ENCODE measurements at regions not wholly inside any gene's neighbourhood (a gene's known extent, or its start where the extent isn't known, plus 50 kb on each side); places are given as distances from the start of the nearest gene placed in this dataset.

DNA sequence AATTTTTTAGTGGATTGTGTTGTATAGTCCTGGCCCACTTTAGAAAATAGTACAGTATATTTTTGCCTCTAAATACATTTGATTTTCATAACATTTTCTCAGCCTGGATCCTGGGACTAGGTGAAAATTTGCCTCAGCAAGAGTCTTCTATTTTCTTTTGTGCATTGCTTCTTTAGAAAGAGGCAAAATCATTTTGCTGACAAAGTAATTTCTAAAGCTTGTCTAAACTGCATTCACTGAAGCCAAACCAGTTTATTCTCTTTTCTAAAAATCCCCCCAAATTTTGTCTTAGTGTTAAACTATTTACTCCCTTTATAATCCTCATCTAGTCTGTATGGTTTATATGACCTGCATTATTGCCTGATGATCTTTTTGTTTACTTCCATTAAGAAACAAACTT, 326.3 kb downstream of the C4orf33 start:
- DNase-seq: no peak

GRCh38 chr4:129428454-129428853, 332.5 kb downstream of the C4orf33 start:
- DNase-seq: no peak

DNA sequence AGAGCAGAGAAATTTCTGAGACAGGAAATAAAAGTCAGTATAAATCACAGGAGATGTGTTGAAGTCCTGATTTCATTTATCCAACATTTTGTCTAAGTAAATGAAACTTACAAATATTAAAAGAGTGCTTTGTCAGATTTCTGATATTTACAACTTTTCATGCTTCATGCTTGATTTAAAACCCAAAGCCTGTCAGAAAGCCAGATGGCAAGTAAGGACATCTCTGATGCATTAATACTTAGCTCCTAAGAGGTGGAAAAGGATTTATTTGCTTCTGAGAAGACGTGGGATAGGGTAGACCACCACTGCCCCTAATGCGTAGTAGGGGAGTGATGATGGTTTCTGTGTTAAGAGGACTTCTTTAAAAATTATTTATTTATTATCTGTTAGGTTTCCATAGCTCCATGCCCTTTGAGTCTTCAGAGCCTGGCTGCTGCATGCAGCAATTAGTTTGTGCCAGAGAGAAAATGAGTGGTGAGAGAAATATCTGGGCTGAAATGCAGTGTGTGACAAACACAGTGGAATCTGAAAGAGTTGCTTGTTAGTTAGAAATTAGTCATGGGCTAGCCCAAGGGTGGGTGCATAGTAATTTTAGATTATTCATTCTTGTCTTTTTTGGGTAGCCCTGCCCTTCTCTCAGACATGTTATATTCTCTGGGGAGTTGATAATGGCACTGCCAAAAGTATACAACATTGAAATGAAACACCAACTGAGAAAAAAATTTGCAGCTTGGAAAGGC, 333.8 kb downstream of the C4orf33 start:
- no peak for DNase-seq

DNA sequence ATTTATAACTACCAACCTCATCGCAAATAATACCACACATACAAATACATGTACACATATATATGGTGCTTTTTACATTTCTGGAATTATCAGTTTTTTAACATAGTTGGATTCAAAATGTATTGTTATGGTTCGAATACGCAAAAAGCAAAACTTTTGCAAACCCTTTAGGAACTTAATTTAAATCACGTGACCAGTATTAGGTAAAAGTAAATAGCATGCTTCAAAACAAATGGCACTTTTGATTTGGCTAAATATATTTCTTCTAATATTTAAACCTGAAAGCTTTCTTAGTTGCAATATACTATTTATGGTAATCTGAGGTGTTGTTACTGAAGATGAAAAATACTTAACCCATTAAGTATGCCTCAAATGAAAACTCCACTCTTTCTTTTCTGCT, 341.4 kb downstream of the C4orf33 start:
- no peak for DNase-seq

DNA sequence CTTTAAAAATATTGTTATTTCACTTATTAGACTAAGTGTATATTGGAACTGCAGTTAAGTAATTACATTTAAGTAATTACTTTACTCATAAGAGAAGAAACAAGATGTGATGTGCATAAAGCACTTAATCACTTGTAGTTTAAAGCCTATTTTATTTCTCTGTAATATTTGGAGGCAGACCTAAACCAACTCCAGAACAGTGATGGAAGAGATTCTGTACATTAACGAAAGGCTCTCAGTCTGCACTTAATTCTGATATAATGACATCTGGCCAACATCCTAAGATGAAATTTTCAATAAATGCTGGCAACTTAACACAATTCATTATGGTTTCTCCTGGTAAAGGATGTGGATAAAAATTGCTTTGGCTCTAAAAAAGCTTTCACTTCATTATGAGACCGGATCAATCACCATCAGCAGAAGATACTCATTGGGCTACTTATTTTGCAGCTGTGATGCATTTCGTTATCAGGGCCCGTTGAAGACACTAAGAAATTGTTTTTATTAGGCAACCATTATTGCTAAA, 342.6 kb downstream of the C4orf33 start:
- no peak for DNase-seq

GRCh38 chr4:129446074-129446473, 350.1 kb downstream of the C4orf33 start:
- no peak for DNase-seq

DNA sequence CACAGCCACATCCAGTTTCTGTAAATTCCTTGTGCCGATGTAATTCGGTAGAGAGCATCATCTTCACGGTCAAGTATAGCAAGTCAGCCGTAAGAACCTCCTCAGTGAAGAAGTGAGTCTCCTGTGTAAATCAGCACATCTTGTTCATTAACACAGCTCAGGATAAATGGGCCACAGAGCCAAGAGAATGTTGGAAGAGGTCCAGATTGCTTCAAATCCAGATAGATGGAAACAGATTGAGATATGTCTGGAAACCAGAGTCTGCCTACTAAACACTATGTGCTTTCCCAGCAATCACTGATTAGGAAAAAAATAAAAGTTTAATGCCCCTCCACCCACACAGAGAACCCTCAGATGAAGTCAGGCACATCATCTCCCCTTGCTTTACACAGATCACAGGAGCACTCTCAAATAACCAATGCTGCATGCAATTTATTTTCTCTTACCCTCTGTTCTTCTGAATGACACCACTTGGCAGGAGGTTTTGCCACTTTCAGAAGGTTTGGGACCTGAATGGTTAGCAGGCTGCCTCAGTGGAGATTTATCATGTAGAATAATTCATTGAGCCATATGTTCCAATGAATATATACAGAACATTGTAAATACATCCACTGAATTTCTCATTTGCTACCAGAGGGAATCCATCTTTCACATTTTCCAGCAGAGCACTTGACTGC, 357.7 kb downstream of the C4orf33 start:
- DNase-seq: no peak

DNA sequence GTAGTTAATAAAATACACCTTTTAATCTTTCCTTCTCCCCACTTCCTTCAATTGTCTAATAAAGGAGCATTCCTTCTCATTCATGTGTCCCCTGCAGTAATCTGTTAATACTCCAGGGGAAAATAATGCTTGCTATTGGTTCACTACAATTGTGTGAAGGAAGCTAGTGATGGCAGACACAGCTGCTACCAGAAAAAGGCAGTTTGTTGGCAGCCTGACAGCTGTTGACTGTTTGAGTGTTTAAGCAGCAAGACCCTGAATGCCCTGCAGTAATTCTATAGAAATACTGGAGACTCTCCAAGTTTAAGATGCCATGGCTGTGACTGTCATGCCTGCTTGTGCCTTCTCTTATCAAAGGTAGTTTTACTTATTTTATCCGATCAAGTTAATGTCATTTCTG, 359.5 kb downstream of the C4orf33 start:
- no peak for DNase-seq

GRCh38 chr4:129468624-129469023, 372.7 kb downstream of the C4orf33 start:
- DNase-seq: no peak

DNA sequence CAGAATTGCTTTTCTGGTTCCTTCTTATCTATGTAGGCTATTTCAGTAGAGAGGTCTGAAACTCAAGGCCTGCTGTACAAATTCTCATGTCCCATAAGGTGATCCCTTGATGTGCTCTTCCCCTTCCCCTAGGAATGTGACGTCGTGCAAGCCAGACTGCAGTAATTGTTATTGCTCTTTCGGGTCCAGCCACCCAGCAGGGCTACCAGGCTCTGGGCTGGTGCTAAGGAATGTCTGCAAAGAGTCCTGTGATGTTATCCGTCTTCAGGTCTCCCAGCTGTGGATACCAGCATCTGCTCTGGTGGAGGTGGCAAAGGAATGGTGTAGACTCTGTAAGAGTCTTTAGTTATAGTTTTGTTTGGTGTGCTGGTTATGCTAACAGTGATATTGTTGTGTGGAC, 378.7 kb downstream of the C4orf33 start:
- no peak for DNase-seq

DNA sequence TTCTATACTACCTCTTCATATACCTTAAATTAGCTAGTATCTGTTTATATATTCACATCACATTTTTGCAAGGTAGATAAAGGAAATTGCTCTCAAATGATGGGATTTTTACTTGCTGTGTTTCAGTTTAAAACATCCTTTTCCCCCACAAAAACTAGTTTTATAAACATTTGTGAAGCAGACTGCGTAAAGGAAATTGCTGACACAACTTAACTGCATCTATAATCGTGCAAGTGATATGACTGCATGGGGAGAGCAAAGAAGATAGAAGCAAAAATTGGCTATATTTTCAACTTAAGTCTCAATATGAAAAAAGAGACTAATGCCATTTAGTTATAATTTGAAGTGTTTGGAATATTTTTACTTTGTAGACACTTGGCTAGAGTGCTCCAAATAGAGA, 385.2 kb downstream of the C4orf33 start:
- no peak for DNase-seq

DNA sequence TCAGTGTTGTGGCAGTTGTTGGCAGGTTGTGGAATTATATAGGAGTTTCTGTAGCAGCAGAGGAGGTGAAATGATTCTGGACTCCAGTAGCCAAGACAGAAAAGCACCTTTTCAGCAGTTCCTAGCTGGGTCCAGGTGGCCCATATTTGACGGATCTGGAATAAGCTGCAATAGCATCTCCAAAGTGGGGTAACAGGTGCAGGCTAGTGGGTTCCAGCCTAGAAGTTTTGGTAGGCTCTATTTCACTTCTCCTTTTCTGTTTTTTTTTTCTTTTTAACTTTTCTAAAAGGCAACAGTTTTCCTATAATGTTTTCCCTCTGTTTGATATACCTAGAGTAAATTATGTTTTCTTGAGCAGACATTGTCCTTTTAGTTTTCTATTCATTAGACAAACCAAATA, 392.5 kb downstream of the C4orf33 start:
- no peak for DNase-seq

DNA sequence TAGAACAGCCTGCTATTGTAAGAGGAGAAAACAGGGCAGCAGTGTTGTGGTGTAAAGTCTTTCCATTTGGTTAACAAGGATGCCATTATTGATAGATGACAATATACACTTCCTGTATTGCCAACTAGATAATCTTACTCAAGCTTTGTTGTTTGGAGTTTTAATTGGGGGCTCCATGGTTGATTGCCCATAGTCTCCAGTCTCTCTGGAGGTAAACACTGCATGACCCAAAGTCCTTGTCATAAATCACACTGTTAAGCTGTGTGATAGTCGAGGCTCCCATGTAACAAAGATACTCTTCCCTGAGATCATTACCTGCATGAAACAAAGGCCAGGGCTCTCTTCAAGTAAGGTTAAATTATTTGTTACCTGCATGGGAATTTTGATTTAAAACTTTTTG, 394.6 kb downstream of the C4orf33 start:
- DNase-seq: no peak

- DNase-seq: no peak
Measured at GRCh38 chr4:129498626-129499025, 402.7 kb downstream of the C4orf33 start.

DNA sequence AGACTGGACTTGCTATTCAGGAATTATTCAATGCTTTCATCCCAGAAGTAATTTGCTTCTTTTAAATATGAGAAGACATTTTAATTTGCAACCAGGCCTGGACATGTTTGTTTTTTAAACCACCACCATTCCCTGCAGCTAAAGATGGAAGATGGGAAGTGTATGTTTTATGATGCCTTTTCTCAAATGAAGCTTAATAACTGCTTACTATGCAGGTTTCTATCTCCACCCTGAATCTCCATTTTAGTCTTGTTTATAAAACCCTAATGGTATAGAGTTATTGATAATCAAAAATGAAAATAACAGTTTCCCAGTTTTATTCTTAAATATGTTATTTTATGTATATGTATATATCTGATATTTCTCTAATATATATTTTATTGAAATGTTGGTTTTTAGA, 418.9 kb downstream of the C4orf33 start:
- no peak for DNase-seq

- no peak for DNase-seq
Measured at GRCh38 chr4:129515356-129515755, 419.4 kb downstream of the C4orf33 start.

- no peak for DNase-seq
Measured at GRCh38 chr4:129526812-129527211, 430.9 kb downstream of the C4orf33 start.

DNA sequence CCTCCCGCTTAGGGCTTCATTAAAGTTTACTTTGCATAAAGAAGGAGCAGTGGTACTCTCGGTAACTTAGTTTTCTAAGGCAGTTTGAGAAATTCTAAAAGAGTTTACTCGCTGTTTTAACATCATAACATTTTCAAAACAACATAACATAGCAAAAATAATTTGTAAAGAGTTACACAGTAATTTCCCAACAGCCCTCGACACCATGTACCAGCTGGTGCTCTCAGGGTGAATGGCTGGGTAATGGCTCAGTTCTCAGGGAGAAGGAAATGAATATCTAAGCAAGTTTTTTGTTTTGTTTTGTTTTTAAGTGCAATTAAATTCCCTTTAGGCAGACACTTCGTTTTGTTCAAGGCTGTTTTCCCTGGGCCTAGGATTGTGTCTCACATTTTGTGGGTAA, 435.3 kb downstream of the C4orf33 start:
- no peak for DNase-seq

DNA sequence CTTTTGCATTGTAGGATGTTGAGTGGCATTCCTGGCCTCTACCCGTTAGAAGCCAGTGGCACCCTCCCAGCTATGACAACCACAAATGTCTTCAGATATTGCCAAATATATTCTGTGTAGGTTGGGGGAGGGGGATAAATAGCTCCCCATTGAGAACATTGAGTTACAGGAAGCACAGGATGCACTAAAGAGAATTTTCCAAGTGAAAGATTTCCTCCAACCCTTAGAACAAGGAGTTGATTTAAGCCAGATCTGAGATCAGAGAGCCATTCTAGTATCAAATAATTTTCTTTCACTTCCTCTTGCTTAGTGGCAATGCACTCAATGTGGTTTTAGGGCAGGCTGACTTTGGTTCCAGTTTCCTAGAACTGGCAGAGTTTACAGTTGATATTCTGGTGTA, 436.6 kb downstream of the C4orf33 start:
- no peak for DNase-seq

- no peak for DNase-seq
Measured at GRCh38 chr4:129543299-129543698, 447.3 kb downstream of the C4orf33 start.

DNA sequence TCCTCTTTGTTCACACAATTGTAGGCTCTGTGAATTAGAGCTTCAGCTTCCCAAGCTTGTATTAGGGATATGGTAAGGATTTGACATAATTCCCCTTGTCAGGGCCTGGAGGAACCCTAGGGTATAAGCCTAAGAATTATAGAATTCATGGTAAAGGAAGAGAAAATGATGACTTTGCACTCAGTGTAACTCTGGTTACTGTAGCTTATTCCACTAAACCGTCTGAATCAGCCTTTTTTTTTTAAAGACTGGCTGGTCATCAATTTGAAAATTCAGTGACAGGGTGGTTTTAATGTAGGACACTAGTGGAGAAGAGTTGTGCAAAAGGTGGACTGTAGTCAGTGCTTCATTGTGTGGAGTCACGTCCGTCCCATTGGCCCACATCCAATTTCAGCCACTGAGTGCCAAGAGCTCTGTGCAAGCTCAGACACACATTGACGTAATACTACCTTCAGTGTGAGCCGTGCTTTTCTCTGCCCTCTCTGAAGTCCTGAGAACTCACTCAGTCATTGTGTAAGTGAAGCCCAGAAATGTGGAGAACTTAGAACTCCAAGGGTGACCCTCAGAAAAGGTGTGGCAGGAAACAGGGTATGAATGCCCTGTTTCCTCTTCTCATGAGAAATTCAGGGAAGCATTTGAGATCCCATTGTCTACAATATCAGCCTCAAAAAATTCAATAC, 449.8 kb downstream of the C4orf33 start:
- no peak for DNase-seq

DNA sequence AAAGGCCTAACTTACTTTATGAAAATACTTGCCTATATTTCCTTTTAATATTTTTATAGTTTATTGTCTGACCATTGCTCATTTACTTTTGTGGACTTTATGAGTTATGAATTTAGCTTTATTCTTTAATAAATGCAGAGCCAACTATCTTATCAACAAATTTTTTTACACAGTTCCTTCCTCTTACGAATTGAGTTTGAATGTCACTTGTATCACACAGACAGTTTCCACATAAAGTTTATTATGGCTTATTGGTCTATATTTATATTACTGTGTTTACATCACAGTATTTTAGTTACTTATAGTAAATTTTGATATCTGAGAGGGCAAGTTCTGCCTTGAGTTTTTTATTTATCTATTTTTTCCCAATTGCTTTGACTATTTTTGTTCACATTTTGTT, 450.6 kb downstream of the C4orf33 start:
- DNase-seq: no peak

DNA sequence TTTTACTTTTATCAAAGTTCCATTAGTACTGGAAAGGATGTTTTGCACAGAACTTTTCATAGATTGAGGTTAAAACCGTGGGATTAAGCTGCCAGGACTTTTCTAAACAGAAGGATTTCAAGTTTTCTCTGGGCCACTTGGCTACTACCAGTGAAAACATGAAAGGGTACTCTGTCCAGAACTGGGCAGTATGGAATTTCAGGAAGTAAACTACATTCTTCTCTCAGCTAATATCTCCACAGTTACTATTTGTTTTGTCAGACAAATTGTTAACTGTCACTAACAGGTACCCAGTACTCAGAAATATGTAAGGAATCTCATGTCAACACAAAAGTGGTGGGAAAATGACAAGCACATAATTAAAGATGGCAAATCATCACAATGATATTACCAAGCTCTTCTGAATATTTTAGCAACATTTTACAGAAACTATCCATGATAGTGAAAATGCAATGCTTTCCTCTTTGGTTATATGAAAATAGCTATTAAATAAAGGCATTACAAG, 454.4 kb downstream of the C4orf33 start:
- no peak for DNase-seq

- no peak for DNase-seq
Measured at GRCh38 chr4:129561280-129561679, 465.3 kb downstream of the C4orf33 start.
